ENCODE measurements at regions not wholly inside any gene's neighbourhood (a gene's known extent, or its start where the extent isn't known, plus 50 kb on each side); places are given as distances from the start of the nearest gene placed in this dataset.

GRCh38 chr9:135385793-135386192 lies 93.8 kb upstream of the PPP1R26 start:
- Mint-ChIP-seq H3K27me3 (ENCODE audit: insufficient read depth, unreplicated experiment) (no peaks in the 10 kb centered on the region), H3K4me1 (ENCODE audit: low read depth, unreplicated experiment) (no peaks in the 10 kb centered on the region), H3K4me3 (ENCODE audit: unreplicated experiment) (no peak overlapping the region), H3K36me3 (ENCODE audit: insufficient read depth, unreplicated experiment) (no peaks in the 10 kb centered on the region), H3K27ac (ENCODE audit: unreplicated experiment) (no peak overlapping the region), H3K9me3 (ENCODE audit: unreplicated experiment) (peaks cover 7% of the 10 kb centered on the region)
- BruUV-seq (replicated peaks): no TSS peak
- TF ChIP-seq CTCF (IDR thresholded peaks at IDR 0.05; ENCODE audit: insufficient read depth in 1 of 2, low read depth in 1 of 2, low read length in 1 of 2, severe bottlenecking in 1 of 2, unreplicated experiment in 1 of 2): no peak
- intact Hi-C loops (cut with micrococcal nuclease; ENCODE audit: unreplicated experiment): no loop called here
- POLR2A ChIA-PET: no interaction called here
- no peak for DNase-seq
- Histone ChIP-seq H3K9me3 (peaks cover 10% of the 10 kb centered on the region; the same call in 1 of the 2 replicates), H3K4me3 (ENCODE audit: low read depth, low read length) (no peak overlapping the region), H3K4me1 (peaks cover 13% of the 10 kb centered on the region), H3K27me3 (replicated peaks; ENCODE audit: control insufficient read depth, insufficient read depth, low read length) (no peaks in the 10 kb centered on the region), H3K36me3 (ENCODE audit: control insufficient read depth, insufficient read depth, low read length) (no peaks in the 10 kb centered on the region)
- CTCF ChIA-PET: no interaction called here

- Histone ChIP-seq H3K27me3 (replicated peaks; ENCODE audit: control insufficient read depth, insufficient read depth, low read length) (no peaks in the 10 kb centered on the region), H3K4me1 (peaks cover 13% of the 10 kb centered on the region), H3K9me3 (peaks cover 10% of the 10 kb centered on the region; the same call in 1 of the 2 replicates), H3K4me3 (ENCODE audit: low read depth, low read length) (no peak overlapping the region), H3K36me3 (ENCODE audit: control insufficient read depth, insufficient read depth, low read length) (no peaks in the 10 kb centered on the region)
- Mint-ChIP-seq H3K36me3 (ENCODE audit: insufficient read depth, unreplicated experiment) (no peaks in the 10 kb centered on the region), H3K4me1 (ENCODE audit: low read depth, unreplicated experiment) (no peaks in the 10 kb centered on the region), H3K27me3 (ENCODE audit: insufficient read depth, unreplicated experiment) (no peaks in the 10 kb centered on the region), H3K27ac (ENCODE audit: unreplicated experiment) (no peak overlapping the region), H3K4me3 (ENCODE audit: unreplicated experiment) (no peak overlapping the region), H3K9me3 (ENCODE audit: unreplicated experiment) (peaks cover 7% of the 10 kb centered on the region)
- no peak for TF ChIP-seq CTCF (IDR thresholded peaks at IDR 0.05; ENCODE audit: insufficient read depth in 1 of 2, low read depth in 1 of 2, low read length in 1 of 2, severe bottlenecking in 1 of 2, unreplicated experiment in 1 of 2)
- no peak for DNase-seq
- ChIA-PET POLR2A (no interaction called here), CTCF (no interaction called here)
- BruUV-seq (replicated peaks): no TSS peak
- intact Hi-C loops (cut with micrococcal nuclease; ENCODE audit: unreplicated experiment): no loop called here
Measured at GRCh38 chr9:135387976-135388375, 91.6 kb upstream of the PPP1R26 start.

GRCh38 chr9:135388530-135388929 lies 91.1 kb upstream of the PPP1R26 start:
- Mint-ChIP-seq H3K27ac (ENCODE audit: unreplicated experiment) (no peak overlapping the region), H3K9me3 (ENCODE audit: unreplicated experiment) (peaks cover 7% of the 10 kb centered on the region), H3K4me1 (ENCODE audit: low read depth, unreplicated experiment) (no peaks in the 10 kb centered on the region), H3K4me3 (ENCODE audit: unreplicated experiment) (no peak overlapping the region), H3K27me3 (ENCODE audit: insufficient read depth, unreplicated experiment) (no peaks in the 10 kb centered on the region), H3K36me3 (ENCODE audit: insufficient read depth, unreplicated experiment) (no peaks in the 10 kb centered on the region)
- H3K27me3 ChIP-seq (replicated peaks; ENCODE audit: control insufficient read depth, insufficient read depth, low read length): no peaks in the 10 kb centered on the region
- no peak for TF ChIP-seq CTCF (IDR thresholded peaks at IDR 0.05; ENCODE audit: insufficient read depth in 1 of 2, low read depth in 1 of 2, low read length in 1 of 2, severe bottlenecking in 1 of 2, unreplicated experiment in 1 of 2)
- intact Hi-C loops (cut with micrococcal nuclease; ENCODE audit: unreplicated experiment): no loop called here
- no TSS peak for BruUV-seq (replicated peaks)
- H3K9me3 ChIP-seq: peaks cover 10% of the 10 kb centered on the region; the same call in 1 of the 2 replicates
- ChIA-PET POLR2A (no interaction called here), CTCF (no interaction called here)
- no peaks in the 10 kb centered on the region for H3K36me3 ChIP-seq (ENCODE audit: control insufficient read depth, insufficient read depth, low read length)
- H3K4me1 ChIP-seq: peaks cover 13% of the 10 kb centered on the region
- peak; percentile 14 to 64 for DNase-seq
- no peak overlapping the region for H3K4me3 ChIP-seq (ENCODE audit: low read depth, low read length)

All from Caco-2 (cell line).